Stimulated activated CD8-positive, alpha-beta memory T cell treated with anti-CD3 and anti-CD28 coated beads, Interleukin-15, amount 100 ng/mL, for 24 hours (primary cell): ENCODE measurements at regions not wholly inside any gene's neighbourhood (a gene's known extent, or its start where the extent isn't known, plus 50 kb on each side); places are given as distances from the start of the nearest gene placed in this dataset.

Experiments used
- DNase-seq: peaks from one replicate; pipeline ENCODE4 v3.0.0-alpha.2; 2020; ENCODE audit warnings: low read depth

GRCh38 chr14:100955201-100955600 is 51.7 kb upstream of the RTL1 start:
- DNase-seq: no peak

- DNase-seq: no peak
Observed at GRCh38 chr14:100962494-100962893, 59.0 kb upstream of the RTL1 start.

GRCh38 chr14:100965296-100965695 is 61.8 kb upstream of the RTL1 start:
- DNase-seq: no peak

- DNase-seq: no peak
Observed at GRCh38 chr14:100967178-100967577, 63.7 kb upstream of the RTL1 start.

GRCh38 chr14:100967930-100968329 is 64.4 kb upstream of the RTL1 start:
- DNase-seq: no peak

- DNase-seq: no peak
Observed at GRCh38 chr14:100972118-100972897, 68.8 kb upstream of the RTL1 start.

GRCh38 chr14:100975671-100976070 is 72.1 kb upstream of the RTL1 start:
- no peak for DNase-seq

- DNase-seq: no peak
Observed at GRCh38 chr14:100979079-100979478, 75.6 kb upstream of the RTL1 start.

- no peak for DNase-seq
Observed at GRCh38 chr14:100979780-100980179, 76.3 kb upstream of the RTL1 start.

GRCh38 chr14:100980823-100981222 is 77.3 kb upstream of the RTL1 start:
- no peak for DNase-seq

- DNase-seq: no peak
Observed at GRCh38 chr14:100981809-100982208, 78.3 kb upstream of the RTL1 start.

GRCh38 chr14:100982353-100982752 is 78.8 kb upstream of the RTL1 start:
- DNase-seq: no peak

GRCh38 chr14:100982762-100983161 is 79.2 kb upstream of the RTL1 start:
- no peak for DNase-seq

- no peak for DNase-seq
Observed at GRCh38 chr14:100983710-100984109, 80.2 kb upstream of the RTL1 start.

GRCh38 chr14:100988011-100988410 is 84.5 kb upstream of the RTL1 start:
- DNase-seq: no peak

- DNase-seq: no peak
Observed at GRCh38 chr14:100988411-100988900, 84.9 kb upstream of the RTL1 start.

GRCh38 chr14:100988956-100989355 is 85.4 kb upstream of the RTL1 start:
- no peak for DNase-seq

GRCh38 chr14:100989924-100990323 is 86.4 kb upstream of the RTL1 start:
- DNase-seq: no peak

GRCh38 chr14:100994082-100994481 is 90.6 kb upstream of the RTL1 start:
- no peak for DNase-seq

- DNase-seq: no peak
Observed at GRCh38 chr14:100994756-100995330, 91.3 kb upstream of the RTL1 start.

GRCh38 chr14:101000711-101001250 is 97.3 kb upstream of the RTL1 start:
- no peak for DNase-seq

GRCh38 chr14:101001311-101002069 is 98.0 kb upstream of the RTL1 start:
- DNase-seq: no peak

GRCh38 chr14:101002738-101003137 is 99.2 kb upstream of the RTL1 start:
- DNase-seq: no peak
